ENCODE measurements at regions not wholly inside any gene's neighbourhood (a gene's known extent, or its start where the extent isn't known, plus 50 kb on each side); places are given as distances from the start of the nearest gene placed in this dataset.

- TF ChIP-seq CTCF (IDR thresholded peaks at IDR 0.05; ENCODE audit: insufficient read depth, low read length) (no peak), GABPA (IDR thresholded peaks at IDR 0.05; ENCODE audit: low read depth) (no peak)
Measured at GRCh38 chr1:50349242-50349565, 74.0 kb downstream of the DMRTA2 start.
